Type B pancreatic cell (in vitro differentiated cells): ENCODE measurements at regions not wholly inside any gene's neighbourhood (a gene's known extent, or its start where the extent isn't known, plus 50 kb on each side); places are given as distances from the start of the nearest gene placed in this dataset.
"Not testable (repeated sequence)": the region's sequence is repeated elsewhere in the genome, so short reads cannot be mapped to it uniquely, and the experiment has no call there.

Experiments used
- DNase-seq: peaks from one replicate; pipeline ENCODE4 v3.0.0; 2021; ENCODE audit warnings: mixed read lengths; ENCODE audit not compliant: unreplicated experiment; ENCODE audit errors: extremely low spot score
- H3K27ac Mint-ChIP-seq: 2 replicates; pipeline ENCODE4 v1.8.0; 2021; ENCODE audit warnings: mild to moderate bottlenecking, mixed read lengths
- H3K27me3 Mint-ChIP-seq: 2 replicates; pipeline ENCODE4 v1.8.0; 2021; ENCODE audit warnings: mixed read lengths
- H3K36me3 Mint-ChIP-seq: 2 replicates; pipeline ENCODE4 v1.8.0; 2021; ENCODE audit warnings: mixed read lengths
- H3K4me1 Mint-ChIP-seq: one replicate; pipeline ENCODE4 v1.8.0; 2021; ENCODE audit warnings: mixed read lengths; ENCODE audit not compliant: unreplicated experiment
- H3K4me3 Mint-ChIP-seq: 2 replicates; pipeline ENCODE4 v1.8.0; 2021; ENCODE audit warnings: mild to moderate bottlenecking, mixed read lengths
- H3K9me3 Mint-ChIP-seq: 2 replicates; pipeline ENCODE4 v1.8.0; 2021; ENCODE audit warnings: mixed read lengths
- TF ChIP-seq, protein P1 (sequence below): fragments of 200-600 bp; sonication (generic); conservative IDR thresholded peaks from 2 replicates; pipeline ENCODE4 v1.5.0; 2021; ENCODE audit warnings: antibody characterized with exemption, mild to moderate bottlenecking

DNA sequence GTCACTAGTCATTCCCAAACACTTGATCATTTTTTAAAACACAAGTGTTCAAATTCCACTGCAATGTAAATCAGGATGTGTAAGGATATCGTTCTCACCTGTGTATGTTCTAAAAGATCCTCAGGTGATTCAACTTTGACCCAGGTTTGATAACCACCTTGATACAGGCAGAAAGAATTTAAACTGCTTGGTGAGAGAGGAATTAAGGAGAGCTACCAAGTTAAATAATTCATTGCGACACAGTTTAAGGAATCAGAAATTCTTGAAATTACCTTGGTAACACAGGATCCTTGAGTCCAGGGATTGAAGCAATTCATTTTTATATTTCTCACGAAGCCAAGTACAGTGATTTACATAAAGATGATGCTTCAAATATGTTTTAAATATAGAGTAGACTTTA is 80.7 kb upstream of the EHBP1 start:
- Mint-ChIP-seq H3K27ac (no peak overlapping the region), H3K27me3 (no peaks in the 10 kb centered on the region), H3K9me3 (no peaks in the 10 kb centered on the region), H3K36me3 (no peaks in the 10 kb centered on the region), H3K4me1 (no peaks in the 10 kb centered on the region), H3K4me3 (no peak overlapping the region)
- no peak for DNase-seq
- TF ChIP-seq, protein P1, sequence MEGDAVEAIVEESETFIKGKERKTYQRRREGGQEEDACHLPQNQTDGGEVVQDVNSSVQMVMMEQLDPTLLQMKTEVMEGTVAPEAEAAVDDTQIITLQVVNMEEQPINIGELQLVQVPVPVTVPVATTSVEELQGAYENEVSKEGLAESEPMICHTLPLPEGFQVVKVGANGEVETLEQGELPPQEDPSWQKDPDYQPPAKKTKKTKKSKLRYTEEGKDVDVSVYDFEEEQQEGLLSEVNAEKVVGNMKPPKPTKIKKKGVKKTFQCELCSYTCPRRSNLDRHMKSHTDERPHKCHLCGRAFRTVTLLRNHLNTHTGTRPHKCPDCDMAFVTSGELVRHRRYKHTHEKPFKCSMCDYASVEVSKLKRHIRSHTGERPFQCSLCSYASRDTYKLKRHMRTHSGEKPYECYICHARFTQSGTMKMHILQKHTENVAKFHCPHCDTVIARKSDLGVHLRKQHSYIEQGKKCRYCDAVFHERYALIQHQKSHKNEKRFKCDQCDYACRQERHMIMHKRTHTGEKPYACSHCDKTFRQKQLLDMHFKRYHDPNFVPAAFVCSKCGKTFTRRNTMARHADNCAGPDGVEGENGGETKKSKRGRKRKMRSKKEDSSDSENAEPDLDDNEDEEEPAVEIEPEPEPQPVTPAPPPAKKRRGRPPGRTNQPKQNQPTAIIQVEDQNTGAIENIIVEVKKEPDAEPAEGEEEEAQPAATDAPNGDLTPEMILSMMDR: no peak

DNA sequence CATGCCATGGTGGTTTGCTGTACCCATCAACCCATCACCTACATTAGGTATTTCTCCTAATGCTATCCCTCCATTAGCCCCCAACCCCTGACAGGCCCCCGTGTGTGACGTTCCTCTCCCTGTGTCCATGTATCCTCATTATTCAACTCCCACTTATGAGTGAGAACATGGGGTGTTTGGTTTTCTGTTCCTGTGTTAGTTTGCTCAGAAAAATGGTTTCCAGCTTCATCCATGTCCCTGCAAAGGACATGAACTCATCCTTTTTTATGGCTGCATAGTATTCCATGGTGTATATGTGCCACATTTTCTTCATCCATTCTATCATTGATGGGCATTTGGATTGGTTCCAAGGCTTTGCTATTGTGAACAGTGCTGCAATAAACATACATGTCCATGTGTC is 89.0 kb upstream of the EHBP1 start:
- not testable (repeated sequence) for H3K27me3 Mint-ChIP-seq, H3K4me1 Mint-ChIP-seq, DNase-seq, H3K9me3 Mint-ChIP-seq, H3K36me3 Mint-ChIP-seq, H3K4me3 Mint-ChIP-seq, H3K27ac Mint-ChIP-seq

DNA sequence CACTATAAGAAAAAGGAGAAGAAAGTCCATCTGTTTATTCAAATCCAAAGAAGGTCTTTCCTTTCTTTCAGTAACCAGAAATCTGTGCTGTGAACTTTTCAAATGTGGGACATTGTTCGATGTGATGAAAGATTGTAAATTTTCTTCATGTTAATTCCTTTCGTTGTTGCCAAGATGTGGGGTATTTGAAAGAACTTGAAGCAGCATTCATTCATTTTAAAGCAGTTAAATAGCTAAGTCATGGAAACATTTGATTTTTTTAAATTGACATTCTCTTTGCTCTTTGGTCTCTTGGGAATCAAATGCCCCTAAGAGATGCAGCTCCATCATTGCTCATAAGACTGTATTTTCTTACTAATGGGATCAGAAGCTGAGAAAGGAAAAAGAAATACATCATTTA is 93.7 kb upstream of the EHBP1 start:
- Mint-ChIP-seq H3K4me3 (no peak overlapping the region), H3K9me3 (no peaks in the 10 kb centered on the region), H3K27ac (no peak overlapping the region), H3K36me3 (no peaks in the 10 kb centered on the region), H3K4me1 (no peaks in the 10 kb centered on the region), H3K27me3 (peaks cover 3% of the 10 kb centered on the region)
- TF ChIP-seq, protein P1: no peak
- no peak for DNase-seq

DNA sequence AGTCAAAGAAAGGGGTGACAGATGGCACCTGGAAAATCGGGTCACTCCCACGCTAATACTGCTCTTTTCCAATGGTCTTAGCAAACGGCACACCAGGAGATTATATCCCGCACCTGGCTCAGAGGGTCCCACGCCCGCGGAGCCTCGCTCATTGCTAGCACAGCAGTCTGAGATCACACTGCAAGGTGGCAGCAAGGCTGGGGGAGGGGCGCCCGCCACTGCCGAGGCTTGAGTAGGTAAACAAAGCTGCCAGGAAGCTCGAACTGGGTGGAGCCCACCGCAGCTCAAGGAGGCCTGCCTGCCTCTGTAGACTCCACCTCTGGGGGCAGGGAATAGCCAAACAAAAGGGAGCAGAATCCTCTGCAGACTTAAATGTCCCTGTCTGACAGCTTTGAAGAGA is 99.5 kb upstream of the TMEM17 start:
- H3K9me3 Mint-ChIP-seq, H3K27ac Mint-ChIP-seq, H3K36me3 Mint-ChIP-seq, H3K4me3 Mint-ChIP-seq, H3K27me3 Mint-ChIP-seq, DNase-seq, H3K4me1 Mint-ChIP-seq: not testable (repeated sequence)

DNA sequence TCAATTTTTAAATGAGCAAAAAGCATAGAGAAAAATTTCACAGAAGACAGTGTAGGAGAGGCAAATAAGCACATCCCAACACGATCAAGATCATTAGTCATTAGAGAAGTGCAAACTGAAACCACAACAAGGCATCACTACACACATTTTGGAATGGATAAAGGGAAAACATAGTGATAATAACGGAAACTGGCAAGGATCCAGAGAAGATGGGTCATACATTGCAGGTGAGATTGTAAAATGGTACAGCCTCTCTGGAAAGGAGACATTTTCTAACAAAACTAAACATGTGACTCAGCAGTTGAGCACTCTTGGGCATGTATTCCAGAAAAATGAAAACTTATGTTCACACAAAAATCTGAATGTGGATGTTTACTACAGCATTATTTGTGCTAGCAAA is 98.3 kb upstream of the TMEM17 start:
- Mint-ChIP-seq H3K27ac (no peak overlapping the region), H3K36me3 (no peaks in the 10 kb centered on the region), H3K4me3 (no peak overlapping the region), H3K9me3 (peaks cover 6% of the 10 kb centered on the region), H3K4me1 (no peaks in the 10 kb centered on the region), H3K27me3 (peaks cover 1% of the 10 kb centered on the region)
- TF ChIP-seq, protein P1: no peak
- no peak for DNase-seq

DNA sequence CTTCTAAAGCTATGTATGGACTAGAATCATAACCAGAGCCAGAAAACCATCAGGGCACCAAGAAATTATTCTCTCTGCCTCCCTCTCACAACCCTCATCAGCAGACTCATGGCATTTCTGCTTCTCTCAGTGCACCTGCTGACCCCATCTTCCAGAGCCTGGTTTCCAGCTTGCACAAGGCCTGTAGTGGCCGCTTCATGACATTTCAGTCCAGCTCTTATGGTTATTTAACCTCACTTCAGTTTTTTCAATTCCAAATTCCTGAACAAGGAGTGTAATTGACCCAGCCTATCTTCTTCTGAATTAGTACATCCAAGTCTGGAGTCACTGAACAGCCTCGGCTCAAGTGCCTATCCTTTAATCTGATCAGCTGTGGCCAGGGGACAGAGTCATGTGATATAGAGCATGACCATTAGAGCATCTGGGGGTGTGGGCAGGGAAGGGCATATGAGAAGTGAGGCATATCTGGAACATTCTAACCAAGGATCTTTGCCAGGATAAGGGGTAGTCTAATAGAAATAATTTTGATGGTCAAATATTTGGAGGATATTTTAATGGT is 97.2 kb upstream of the TMEM17 start:
- no peaks in the 10 kb centered on the region for H3K27me3 Mint-ChIP-seq
- TF ChIP-seq, protein P1: no peak
- H3K27ac Mint-ChIP-seq: no peak overlapping the region
- DNase-seq: no peak
- no peaks in the 10 kb centered on the region for H3K4me1 Mint-ChIP-seq
- no peaks in the 10 kb centered on the region for H3K36me3 Mint-ChIP-seq
- H3K9me3 Mint-ChIP-seq: peaks cover 6% of the 10 kb centered on the region
- H3K4me3 Mint-ChIP-seq: no peak overlapping the region

DNA sequence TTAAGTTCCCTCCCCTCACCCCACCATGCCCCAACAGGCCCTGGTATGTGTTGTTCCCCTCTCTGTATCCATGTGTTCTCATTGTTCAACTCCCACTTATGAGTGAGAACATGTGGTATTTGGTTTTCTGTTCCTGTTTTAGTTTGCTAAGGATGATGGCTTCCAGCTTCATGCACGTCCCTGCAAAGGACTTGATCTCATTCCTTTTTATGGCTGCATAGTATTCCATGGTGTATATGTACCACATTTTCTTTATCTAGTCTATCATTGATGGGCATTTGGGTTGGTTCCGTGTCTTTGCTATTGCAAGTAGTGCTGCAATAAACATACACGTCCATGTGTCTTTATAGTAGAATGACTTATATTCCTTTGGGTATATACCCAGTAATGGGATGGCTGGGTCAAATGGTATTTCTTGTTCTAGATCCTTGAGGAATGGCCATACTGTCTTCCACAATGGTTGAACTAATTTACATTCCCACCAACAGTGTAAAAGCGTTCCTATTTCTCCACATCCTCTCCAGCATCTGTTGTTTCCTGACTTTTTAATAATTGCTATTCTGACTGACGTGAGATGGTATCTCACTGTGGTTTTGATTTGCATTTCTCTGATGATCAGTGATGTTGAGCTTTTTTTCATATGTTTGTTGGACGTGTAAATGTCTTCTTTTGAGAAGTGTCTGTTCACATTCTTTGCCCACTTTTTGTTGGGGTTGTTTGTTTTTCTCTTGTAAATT is 93.8 kb upstream of the TMEM17 start:
- H3K4me1 Mint-ChIP-seq: peaks cover 10% of the 10 kb centered on the region
- not testable (repeated sequence) for H3K27me3 Mint-ChIP-seq, H3K4me3 Mint-ChIP-seq, H3K27ac Mint-ChIP-seq, DNase-seq, H3K9me3 Mint-ChIP-seq, H3K36me3 Mint-ChIP-seq
